HPDE6-E6E7 (cell line): ENCODE measurements at regions not wholly inside any gene's neighbourhood (a gene's known extent, or its start where the extent isn't known, plus 50 kb on each side); places are given as distances from the start of the nearest gene placed in this dataset.
"Not testable (repeated sequence)": the region's sequence is repeated elsewhere in the genome, so short reads cannot be mapped to it uniquely, and the experiment has no call there.

ENCODE experiments used
- DNase-seq: peaks from one replicate; pipeline ENCODE4 v3.0.0; 2011; ENCODE audit warnings: missing footprints; ENCODE audit errors: extremely low spot score

DNA sequence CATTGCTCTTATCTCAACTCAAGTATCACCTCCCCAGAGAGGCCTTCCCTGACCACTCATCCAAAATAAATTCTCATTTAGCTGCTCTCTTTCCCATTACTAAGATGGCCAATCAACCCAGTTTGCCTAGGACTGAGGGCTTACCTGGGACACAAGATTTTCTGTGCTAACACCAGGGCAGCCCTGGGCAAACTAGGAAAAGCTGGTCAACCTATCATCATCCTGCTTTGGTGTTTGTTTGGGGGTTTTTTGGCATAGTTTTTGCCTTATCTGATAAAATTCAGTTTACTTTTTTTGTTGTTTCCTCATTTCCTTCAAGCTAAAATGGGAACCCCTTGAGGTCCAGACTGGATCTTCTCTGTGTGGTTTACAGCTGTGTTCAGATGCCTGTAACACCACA lies 131.4 kb upstream of the NR2F2 start:
- DNase-seq = no peak

DNA sequence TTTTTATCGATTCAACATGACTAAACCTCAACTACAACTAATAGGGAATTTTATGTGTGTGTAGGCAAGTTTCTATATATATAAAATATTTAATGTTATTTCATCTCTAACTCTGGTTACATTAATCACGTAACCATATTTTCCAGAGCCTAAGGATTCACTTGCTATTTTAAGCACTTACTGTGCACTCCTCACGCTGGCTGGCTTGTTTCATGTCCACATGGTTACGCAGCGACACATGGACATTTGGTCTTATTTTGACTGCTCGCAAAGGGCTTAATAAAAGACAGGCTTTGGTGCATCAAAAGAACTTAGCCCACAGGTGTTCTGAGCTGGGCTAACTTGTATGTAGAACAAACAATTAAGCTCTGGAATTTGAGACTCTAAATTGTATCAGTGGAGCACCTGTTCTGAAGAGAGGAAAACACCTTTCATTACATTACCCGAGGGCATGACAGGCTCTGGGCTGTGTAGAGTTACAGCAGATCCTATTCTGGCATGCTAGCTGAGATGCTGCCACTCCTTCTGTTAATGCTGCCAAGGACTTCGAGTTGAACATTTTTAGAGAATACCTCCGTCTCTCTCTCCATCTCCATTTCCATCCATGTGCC lies 130.0 kb upstream of the NR2F2 start:
- no peak for DNase-seq

DNA sequence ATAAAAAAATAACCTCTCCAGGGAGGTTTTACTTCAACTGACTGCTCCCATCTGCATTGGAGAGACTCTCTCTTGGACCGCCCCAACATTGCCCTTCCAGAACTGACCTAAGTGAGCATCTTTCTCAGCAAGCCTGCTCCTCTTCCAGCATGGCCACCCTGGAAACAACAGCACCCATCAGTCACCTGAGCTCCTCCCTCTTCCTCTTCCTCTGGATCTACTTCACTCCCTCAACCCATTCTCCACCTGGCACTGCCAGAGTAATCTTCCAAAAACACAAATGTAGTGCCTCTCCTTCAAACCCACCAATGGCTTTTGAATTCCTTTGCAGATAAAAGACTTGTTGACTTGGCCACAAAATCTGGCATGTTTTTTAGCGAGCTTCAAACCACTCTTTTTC lies 128.8 kb upstream of the NR2F2 start:
- no peak for DNase-seq

DNA sequence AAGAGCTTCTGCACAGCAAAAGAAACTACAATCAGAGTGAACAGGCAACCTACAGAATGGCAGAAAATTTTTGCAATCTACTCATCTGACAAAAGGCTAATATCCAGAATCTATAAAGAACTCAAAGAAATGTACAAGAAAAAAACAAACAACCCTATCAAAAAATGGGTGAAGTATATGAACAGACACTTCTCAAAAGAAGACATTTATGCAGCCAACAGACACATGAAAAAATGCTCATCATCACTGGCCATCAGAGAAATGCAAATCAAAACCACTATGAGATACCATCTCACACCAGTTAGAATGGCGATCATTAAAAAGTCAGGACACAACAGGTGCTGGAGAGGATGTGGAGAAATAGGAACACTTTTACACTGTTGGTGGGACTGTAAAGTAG lies 124.9 kb upstream of the NR2F2 start:
- DNase-seq = not testable (repeated sequence)

DNA sequence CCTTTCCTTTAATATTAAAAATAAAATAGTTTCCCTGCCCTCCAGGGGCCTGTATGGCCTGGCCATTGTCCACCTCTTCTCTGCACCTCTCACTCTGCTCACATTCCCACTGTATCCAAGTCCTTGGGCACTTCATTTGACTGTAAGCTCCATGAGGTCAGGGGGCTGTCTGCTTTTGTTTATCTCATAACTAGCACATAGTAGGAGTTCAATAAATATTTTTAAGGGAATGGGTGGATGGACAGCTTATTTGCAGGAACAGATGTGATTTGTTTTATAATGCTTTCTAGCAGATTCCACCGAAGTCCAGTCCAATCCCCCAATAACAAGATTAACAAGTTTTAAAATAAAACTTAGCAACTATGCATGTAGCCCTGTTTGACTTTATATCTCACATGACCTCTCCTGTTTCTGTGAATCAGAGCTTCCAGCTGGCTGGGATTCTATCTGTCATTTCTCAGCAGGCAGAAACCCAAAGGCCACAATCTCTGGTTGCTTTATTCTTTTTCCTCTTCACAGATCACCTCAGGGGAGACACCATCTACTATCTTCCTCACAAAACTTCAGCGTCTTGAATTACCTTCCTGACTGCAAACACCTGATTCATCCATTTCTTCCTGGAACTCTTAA lies 123.0 kb upstream of the NR2F2 start:
- DNase-seq = no peak

DNA sequence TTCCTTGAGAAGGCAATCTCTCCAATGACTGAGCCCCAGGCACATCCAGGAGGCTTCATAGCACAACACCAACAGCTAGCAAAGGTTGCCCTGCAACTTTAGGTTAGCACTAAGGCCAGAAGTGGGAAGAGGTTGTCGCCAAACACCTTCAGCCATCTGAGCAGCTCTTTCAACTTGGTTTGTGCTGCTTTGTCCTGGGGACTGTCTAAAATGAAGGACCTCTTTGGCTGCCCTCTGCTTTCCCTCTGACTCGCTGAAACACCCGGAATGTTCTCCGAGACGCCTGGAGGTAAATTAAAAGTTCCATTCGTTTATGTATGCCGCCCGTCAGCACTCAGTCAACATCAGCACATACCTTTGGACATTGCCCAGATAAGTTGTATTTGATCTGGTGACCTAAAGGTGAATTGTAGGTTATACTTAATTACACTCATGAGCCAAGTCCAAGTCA lies 121.2 kb upstream of the NR2F2 start:
- no peak for DNase-seq

DNA sequence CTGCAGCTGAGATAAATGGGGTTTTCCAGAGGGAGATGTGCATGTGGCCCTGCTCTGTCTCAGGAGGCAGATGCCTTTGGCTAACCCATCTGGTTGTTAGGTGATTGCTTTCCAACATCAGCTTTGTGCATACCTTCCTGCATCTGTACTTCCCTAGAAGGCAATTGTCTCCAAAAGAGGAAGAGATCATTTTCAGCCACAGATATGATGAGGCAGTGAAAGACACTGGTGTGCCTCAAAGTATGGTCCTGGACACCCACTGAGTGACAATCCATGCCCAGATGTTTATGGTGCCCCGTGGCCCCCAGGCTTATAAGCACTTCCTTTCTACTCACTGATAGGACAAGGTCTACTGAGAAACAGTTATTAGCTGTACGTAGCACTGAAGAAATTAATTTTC lies 117.5 kb upstream of the NR2F2 start:
- no peak for DNase-seq

DNA sequence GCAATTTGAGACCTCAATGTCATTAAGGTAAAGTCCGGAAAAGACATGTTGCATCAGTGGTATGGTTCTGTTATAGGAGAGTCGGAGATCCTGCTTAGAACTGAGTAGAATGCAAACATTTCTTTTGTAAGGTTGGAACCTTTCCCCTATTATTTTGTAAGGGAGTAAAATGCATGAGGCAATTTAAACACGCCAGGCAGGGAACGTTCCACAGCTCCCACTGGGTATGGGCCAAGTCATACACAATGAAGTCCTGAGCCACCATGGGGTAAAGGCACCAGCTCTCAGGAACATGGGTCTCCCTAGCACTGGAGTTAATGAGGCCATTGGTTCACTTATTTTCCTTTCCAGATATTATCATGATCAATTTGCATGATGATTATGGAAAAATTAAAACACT lies 116.6 kb upstream of the NR2F2 start:
- DNase-seq = no peak

DNA sequence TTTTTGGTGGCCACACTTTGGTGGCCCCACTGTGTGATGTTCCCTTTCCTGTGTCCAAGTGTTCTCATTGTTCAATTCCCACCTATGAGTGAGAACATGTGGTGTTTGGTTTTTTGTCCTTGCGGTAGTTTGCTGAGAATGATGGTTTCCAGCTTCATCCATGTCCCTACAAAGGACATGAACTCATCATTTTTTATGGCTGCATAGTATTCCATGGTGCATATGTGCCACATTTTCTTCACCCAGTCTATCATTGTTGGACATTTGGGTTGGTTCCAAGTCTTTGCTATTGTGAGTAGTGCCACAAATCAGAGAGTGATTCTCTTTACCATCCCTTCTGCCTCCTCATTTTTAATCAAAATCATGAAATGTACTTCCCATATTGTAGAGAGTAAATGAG lies 114.0 kb upstream of the NR2F2 start:
- DNase-seq = not testable (repeated sequence)

DNA sequence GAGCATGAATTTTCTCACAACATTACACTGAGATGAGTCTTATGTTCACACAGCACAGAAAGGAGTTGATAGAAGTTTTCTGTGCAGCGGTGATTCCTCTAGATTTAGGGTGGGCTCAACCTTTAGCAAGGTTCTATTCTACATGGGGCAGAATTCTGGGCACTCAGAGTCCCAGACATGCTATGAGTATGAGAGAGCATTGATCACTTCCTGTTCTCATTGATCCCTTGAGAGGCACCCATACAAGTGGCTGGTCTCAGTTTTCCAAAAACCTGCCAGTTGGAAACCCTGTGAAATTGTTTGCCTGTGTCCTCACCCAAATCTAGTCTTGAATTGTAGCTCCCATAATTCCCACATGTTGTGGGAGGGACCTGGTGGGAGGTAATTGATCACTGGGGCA lies 112.5 kb upstream of the NR2F2 start:
- no peak for DNase-seq

DNA sequence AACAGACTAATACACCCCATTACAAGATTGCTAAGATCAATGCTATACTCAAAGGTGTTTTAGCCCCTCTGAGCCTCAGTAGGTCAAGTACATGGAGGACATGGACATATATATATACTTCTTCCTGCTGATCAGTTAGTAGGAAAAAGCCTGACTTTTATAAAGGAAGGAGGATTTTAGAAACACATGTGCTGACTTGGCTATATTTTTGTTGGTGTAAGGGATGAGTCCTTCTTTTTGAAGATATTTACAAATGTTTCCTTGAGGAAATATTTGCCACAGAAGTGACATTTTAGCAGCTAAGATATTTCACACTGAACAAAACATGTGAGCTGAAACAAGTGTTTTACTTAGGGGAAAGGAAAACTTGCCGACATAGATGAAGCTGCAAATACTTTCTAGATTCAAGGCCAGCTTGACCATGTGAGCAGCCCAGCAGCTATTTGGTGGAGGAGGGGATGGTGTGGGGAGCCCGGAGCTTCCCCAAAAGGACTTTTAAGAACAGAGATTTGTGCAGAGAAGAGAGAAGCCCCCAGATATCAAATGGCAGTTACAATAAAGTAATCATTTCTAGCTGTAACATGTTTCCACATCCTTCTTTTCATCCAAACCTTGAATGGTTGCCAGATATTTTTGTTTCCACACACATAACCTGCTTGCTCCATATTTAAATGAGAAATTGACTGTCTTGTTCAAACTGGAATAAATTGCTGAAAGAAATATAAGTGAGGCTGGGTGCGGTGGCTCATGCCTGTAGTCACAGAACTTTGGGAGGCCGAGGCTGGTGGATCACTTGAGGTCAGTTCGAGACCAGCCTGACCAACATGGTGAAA lies 111.7 kb upstream of the NR2F2 start:
- DNase-seq = no peak

DNA sequence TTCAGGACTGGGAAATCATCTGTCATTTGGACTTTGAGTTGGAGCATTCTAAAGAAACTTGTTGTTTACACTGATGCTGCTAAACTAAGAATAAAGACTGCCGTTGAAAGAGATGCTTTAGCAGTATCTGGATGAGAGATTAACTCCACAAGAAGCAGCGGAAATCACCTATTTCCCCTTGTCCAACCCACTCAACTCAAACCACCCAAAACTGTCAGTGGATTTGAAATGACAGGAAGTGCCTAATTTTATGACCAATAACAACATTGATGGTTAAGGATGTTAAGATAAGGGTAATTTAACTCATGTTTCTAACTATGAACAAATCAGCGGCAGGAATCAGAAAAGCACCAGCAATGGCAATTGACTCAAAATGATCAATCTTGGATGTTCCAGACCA lies 110.8 kb upstream of the NR2F2 start:
- DNase-seq = no peak

DNA sequence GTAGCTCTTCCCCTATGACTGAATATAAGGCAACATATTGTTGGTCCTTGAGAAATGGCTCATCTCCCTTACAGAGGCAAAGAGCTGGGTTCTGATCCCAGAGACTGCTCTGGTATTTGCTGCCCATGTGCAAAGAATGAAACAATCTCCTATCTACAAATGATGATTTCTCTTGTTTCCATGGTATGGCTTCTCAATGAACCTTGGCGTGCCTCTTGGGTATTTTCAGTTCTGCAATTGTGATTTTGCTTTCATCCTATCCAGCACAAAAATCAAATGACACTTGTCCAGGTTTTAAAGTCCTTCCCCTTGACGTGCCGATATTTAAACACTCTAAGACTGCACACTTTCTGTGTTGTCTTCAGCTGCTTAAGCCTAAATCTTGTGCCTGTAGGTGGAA lies 109.8 kb upstream of the NR2F2 start:
- DNase-seq = no peak

DNA sequence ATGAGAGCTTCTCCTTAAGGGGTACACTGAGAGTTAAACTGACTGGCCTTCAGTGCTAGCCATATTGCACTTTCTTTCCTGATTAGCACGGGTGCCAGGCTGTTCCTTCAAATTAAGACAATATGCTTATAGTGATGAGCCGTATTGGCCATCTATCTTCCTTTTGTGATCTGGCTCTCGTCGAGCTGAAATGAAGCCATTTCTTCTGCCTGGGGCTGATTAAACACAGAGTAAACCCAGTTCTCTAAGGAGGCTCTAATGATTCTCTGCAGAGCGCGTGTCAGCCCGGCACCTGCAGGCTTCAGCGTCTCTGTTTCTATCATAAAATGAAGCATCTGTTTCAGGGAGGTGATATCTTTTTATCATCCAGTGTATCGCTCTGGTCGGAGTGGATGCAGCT lies 107.5 kb upstream of the NR2F2 start:
- no peak for DNase-seq

DNA sequence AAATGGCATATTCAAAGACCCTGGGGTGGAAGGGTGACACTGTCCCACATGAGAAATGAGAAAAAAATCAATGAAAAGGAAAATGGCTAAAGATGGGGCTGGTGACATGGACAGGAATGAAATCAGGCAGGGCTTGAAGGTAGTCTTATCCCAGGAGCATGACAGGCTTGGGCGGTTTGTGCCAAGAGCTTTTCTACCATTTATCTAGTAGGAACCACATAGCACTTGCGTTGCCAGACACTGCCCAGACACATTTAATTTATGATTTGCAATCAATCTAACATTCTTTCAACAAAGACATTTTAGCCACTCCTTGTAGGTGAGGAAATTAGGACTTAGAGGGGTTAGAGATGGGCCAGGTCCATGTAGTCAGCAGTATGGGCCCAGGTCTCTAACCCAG lies 106.6 kb upstream of the NR2F2 start:
- DNase-seq = no peak

DNA sequence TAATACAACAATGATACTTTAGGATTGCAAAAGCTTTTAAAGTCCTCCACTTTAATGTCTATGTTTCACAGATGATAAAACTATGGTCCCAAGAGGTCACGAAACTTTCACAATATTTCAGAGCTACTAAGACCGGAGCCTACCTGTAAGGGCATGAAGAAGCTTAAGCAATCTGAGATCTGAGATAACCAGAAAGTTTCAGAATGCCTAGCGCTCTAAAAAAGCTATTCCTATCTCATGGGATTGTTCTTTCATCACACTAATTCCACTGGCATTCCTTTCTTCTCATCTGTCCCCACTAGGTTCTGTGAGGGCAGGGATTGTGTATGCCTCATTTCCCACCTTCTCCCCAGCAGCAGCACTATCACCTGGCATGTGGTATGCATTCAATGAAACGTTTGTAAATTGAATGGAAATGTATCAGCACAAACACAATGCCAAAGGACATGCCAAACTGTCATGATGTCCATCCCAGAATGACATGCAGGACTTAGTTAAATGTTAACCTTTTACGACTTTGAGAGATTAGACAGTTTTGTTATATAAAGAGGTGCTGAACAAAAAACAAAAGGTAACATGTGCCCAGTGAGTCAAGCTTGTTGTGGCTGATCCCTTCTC lies 104.7 kb upstream of the NR2F2 start:
- DNase-seq = no peak

DNA sequence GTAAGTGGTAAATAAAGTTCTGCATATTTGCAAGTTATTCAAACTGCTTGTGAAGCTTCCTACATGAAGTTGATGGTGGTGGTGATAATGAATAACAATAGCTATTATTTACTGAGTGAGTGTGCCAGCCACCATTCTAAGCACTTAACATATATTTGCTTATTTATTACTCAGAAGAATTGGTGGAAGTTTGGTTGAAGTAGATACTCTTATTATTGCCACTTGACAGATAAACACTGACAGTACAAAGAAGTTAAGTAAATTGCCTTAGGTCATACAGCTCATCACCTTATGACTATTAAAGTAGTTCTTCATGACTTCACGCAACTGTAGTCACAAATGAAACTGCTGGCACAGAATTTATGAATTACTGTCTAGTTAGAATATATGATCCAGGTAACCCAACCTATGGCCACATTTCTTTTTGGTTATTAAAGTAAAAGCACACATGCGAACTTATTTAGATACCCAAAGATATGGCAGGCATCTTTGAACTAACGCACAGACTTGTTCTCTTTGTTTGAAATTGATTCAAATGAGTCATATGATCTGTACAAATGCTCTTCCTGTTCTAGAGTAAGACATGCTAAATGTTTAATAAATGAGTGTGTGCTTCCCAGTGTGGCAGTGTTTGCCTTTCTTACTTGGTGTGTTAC lies 99.8 kb upstream of the NR2F2 start:
- peak; percentile 66 for DNase-seq

DNA sequence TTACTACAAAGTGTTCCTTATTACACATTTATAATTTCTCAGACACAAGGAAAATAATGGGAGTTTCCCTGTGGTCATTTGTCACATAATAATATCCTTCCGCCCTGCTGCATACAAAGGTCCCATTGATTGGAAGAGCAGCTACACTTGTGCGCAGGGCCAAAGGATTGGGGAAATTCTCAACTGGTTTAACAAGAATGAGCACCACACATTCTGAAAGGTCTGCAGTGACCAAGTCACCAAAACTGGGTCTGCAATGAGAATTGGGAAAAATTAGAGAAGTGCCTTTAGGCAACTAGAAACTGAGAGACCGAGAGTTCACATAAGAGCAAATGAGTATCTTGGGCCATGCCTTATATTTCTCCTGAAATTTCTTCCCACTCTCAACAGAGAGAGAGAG lies 98.2 kb upstream of the NR2F2 start:
- DNase-seq = no peak

DNA sequence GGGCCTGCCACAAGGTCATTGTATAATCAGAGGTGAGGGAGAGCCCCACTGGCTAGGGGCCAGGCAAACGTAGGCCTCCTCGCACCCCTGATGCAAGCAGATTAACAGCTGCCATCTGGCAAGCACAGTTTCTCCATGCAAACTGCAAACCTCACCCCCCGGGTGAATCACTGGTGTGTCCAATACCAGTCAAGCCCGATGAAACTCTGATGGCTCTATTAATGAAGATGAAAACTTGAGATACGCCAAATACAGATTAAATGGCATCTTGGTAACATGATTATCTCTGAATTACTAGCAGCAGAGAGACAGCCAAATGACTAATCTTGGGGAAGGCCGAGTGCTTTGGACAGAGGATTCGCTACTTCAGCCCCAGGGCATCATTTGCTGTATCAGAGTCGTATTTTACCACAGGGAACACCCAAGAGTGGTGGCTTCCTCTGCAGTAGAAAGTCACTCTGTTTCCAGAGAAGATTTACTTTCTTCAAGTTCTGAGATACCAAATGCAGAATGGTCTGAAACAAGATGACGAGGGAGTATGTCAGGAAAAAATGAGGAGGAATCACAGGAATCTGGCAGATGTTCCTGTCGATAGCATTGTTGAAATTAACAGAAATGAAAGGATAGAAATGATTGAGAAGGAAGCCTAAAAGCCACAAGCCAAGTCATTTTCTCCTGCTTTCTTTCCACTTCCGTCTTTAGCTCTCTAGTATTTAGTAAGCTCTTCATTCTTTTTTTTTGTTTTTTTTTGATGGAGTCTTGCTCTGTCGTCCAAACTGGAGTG lies 96.2 kb upstream of the NR2F2 start:
- no peak for DNase-seq

DNA sequence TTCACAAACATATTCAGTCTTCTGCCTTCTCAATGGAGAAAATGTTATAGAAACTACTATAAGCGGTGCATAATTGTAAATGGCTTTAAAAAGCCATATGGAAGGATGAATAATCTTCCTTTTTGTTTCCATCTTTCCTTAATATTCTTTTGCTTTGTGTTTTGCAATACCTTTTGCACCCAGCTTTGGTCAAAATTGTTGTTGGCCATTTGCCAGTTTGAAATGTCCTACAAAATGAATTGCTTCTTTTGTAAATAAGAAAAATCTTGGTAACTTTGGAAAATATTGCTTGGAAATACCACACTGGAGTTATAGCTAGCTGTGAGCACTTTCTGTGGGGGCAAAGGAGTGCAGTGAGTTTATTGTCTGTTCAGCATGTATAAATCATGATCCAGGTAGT lies 93.5 kb upstream of the NR2F2 start:
- no peak for DNase-seq

DNA sequence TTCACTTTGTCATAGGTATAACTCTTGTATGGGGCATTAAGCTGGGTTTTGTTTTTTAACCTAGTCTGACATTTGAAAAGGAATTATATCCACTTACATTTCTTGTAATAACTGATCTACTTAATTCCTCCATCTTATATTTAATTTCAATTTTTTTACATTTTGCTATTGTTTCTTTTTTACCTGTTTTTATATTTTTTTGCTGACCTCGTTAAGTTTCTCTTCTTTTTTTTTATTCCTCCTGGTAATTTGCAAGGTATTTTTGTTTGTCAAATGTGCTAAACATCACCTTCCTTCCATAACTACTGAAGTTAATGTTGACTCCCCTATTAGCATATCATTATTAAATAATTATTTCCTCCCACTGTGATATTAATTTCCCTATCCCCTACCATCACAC lies 87.7 kb upstream of the NR2F2 start:
- DNase-seq = no peak
